Activated CD4-positive, alpha-beta T cell treated with anti-CD3 and anti-CD28 coated beads for 48 hours (primary cell): ENCODE measurements at regions not wholly inside any gene's neighbourhood (a gene's known extent, or its start where the extent isn't known, plus 50 kb on each side); places are given as distances from the start of the nearest gene placed in this dataset.
A peak's percentile ranks its signal among the peaks of the same experiment; 100 is the strongest.

ENCODE experiments used
- DNase-seq: peaks from one replicate; pipeline ENCODE4 v3.0.0-alpha.2; 2020

- DNase-seq = no peak
These were observed 88.3 kb upstream of the PIK3CG start for GRCh38 chr7:106776618-106777347.

- DNase-seq = no peak
These were observed 87.3 kb upstream of the PIK3CG start for GRCh38 chr7:106777674-106778299.

GRCh38 chr7:106778656-106779250 is 86.3 kb upstream of the PIK3CG start:
- DNase-seq = no peak

GRCh38 chr7:106779877-106780276 is 85.2 kb upstream of the PIK3CG start:
- DNase-seq = peak; percentile 21

GRCh38 chr7:106781007-106781406 is 84.1 kb upstream of the PIK3CG start:
- no peak for DNase-seq

GRCh38 chr7:106781828-106782544 is 83.1 kb upstream of the PIK3CG start:
- no peak for DNase-seq

- no peak for DNase-seq
These were observed 81.8 kb upstream of the PIK3CG start for GRCh38 chr7:106783286-106783685.

- no peak for DNase-seq
These were observed 76.4 kb upstream of the PIK3CG start for GRCh38 chr7:106788637-106789036.

- no peak for DNase-seq
These were observed 73.6 kb upstream of the PIK3CG start for GRCh38 chr7:106791526-106791925.

- DNase-seq = no peak
These were observed 72.7 kb upstream of the PIK3CG start for GRCh38 chr7:106792233-106792926.

GRCh38 chr7:106793015-106793975 is 71.8 kb upstream of the PIK3CG start:
- peak; percentile 41 for DNase-seq

GRCh38 chr7:106794276-106795083 is 70.6 kb upstream of the PIK3CG start:
- DNase-seq = no peak

GRCh38 chr7:106795084-106795876 is 69.8 kb upstream of the PIK3CG start:
- no peak for DNase-seq

- DNase-seq = no peak
These were observed 69.2 kb upstream of the PIK3CG start for GRCh38 chr7:106795877-106796231.

GRCh38 chr7:106797937-106798336 is 67.1 kb upstream of the PIK3CG start:
- no peak for DNase-seq

GRCh38 chr7:106802589-106802988 is 62.5 kb upstream of the PIK3CG start:
- no peak for DNase-seq

GRCh38 chr7:106806556-106806955 is 58.5 kb upstream of the PIK3CG start:
- no peak for DNase-seq

- no peak for DNase-seq
These were observed 57.6 kb upstream of the PIK3CG start for GRCh38 chr7:106807474-106807873.

GRCh38 chr7:106808967-106809635 is 56.0 kb upstream of the PIK3CG start:
- DNase-seq = no peak

GRCh38 chr7:106811472-106811871 is 53.6 kb upstream of the PIK3CG start:
- DNase-seq = no peak
